GM12878 (cell line): ENCODE measurements at regions not wholly inside any gene's neighbourhood (a gene's known extent, or its start where the extent isn't known, plus 50 kb on each side); places are given as distances from the start of the nearest gene placed in this dataset.

Experiments
- ATAC-seq: fragments of 200-7000 bp; cut with Tn5 transposase; 3 replicates; pipeline ENCODE4 v1.9.1; 2020; ENCODE audit warnings: mild to moderate bottlenecking, moderate library complexity
- BruUV-seq: library from RNA; stranded (reverse); fragments of 400-500 nt; replicated peaks from 2 replicates; lab custom pipeline; 2021; lab: Mats Ljungman, UMichigan
- CTCF ChIA-PET: fragments of 300-600 bp; sonication (Branson Sonifier 250); formaldehyde crosslinking; extraction: SDS; loops from one replicate; lab custom pipeline; 2021; ENCODE audit warnings: inconsistent platforms; lab: Yijun Ruan, JAX
- POLR2A ChIA-PET: fragments of 350-600 bp; formaldehyde crosslinking; extraction: SDS; loops from one replicate; lab custom pipeline; 2021; ENCODE audit warnings: inconsistent platforms; lab: Charles Lee
- RAD21 ChIA-PET: fragments of 300-600 bp; sonication (Branson Sonifier 250); formaldehyde crosslinking; loops from one replicate; lab custom pipeline; 2023; ENCODE audit warnings: antibody characterized with exemption; ENCODE audit not compliant: unreplicated experiment; lab: Charles Lee
- SMC1A ChIA-PET: fragments of 300-600 bp; sonication (Branson Sonifier 250); formaldehyde crosslinking; loops from one replicate; lab custom pipeline; 2023; ENCODE audit not compliant: unreplicated experiment, uncharacterized antibody; lab: Charles Lee
- DNase-seq: peaks from one replicate; pipeline ENCODE4 v3.0.0-alpha.2; 2011; ENCODE audit warnings: low read depth, low spot score
- FAIRE-seq: peaks from 3 replicates; lab custom pipeline; 2011; peaks lifted over from hg19 to GRCh38; lab: Jason Lieb, UNC
- H2AFZ ChIP-seq: 2 replicates; pipeline ENCODE4 v1.6.0; 2011; ENCODE audit warnings: low read depth, low read length, control low read depth; ENCODE audit not compliant: control insufficient read depth
- H3K27ac ChIP-seq: 2 replicates; pipeline ENCODE4 v1.5.1; 2011; ENCODE audit warnings: control low read depth; ENCODE audit not compliant: control insufficient read depth, insufficient read depth
- H3K27me3 ChIP-seq, 2 experiments: replicated peaks in 1 of 2; 2 replicates each; pipeline versions ENCODE4 v1.6.0 to v1.6.1; 2011; ENCODE audit warnings: low read length in 1 of 2; ENCODE audit not compliant: control insufficient read depth in 2 of 2, insufficient read depth in 2 of 2
- H3K36me3 ChIP-seq, 2 experiments: 2 replicates each; pipeline ENCODE4 v1.5.1; 2011; ENCODE audit warnings: low read length in 1 of 2; ENCODE audit not compliant: control insufficient read depth in 2 of 2, insufficient read depth in 2 of 2
- H3K4me1 ChIP-seq: 2 replicates; pipeline ENCODE4 v1.6.1; 2011; ENCODE audit warnings: mild to moderate bottlenecking, low read length, moderate library complexity, mixed read lengths; ENCODE audit not compliant: control insufficient read depth, insufficient read depth
- H3K4me2 ChIP-seq: 2 replicates; pipeline ENCODE4 v1.6.0; 2011; ENCODE audit warnings: control low read depth; ENCODE audit not compliant: control insufficient read depth, insufficient read depth
- H3K4me3 ChIP-seq: fragments of 200-600 bp; sonication (generic); 2 replicates; pipeline ENCODE4 v1.5.1; 2016
- H3K79me2 ChIP-seq: 2 replicates; pipeline ENCODE4 v1.6.0; 2011; ENCODE audit warnings: low read length; ENCODE audit not compliant: control insufficient read depth, insufficient read depth
- H3K9ac ChIP-seq: 2 replicates; pipeline ENCODE4 v1.8.0; 2011; ENCODE audit warnings: low read length, control low read depth, mixed read lengths; ENCODE audit not compliant: control insufficient read depth, insufficient read depth
- H3K9me3 ChIP-seq: replicated peaks from 3 replicates; pipeline ENCODE4 v1.5.1; 2011; ENCODE audit warnings: mild to moderate bottlenecking, low read length; ENCODE audit not compliant: control insufficient read depth, insufficient read depth
- H4K20me1 ChIP-seq: 2 replicates; pipeline ENCODE4 v1.6.0; 2011; ENCODE audit not compliant: control insufficient read depth, insufficient read depth
- ATF2 ChIP-seq: IDR thresholded peaks from 2 replicates; pipeline ENCODE4 v1.6.1; 2012; ENCODE audit warnings: low read length, inconsistent platforms
- ESRRA ChIP-seq: IDR thresholded peaks from 2 replicates; pipeline ENCODE4 v1.6.1; 2012; ENCODE audit warnings: mild to moderate bottlenecking, low read length, improper control_type of control experiment
- HDAC6 ChIP-seq: fragments of 200-600 bp; sonication (generic); IDR thresholded peaks from one replicate; pipeline ENCODE4 v1.8.0; 2017; ENCODE audit warnings: antibody characterized with exemption; ENCODE audit not compliant: unreplicated experiment
- IRF5 ChIP-seq: fragments of 450-650 bp; IDR thresholded peaks from 2 replicates; pipeline ENCODE4 v1.6.1; 2017; ENCODE audit warnings: borderline replicate concordance
- KAT2A ChIP-seq: conservative IDR thresholded peaks from 2 replicates; pipeline ENCODE4 v1.6.1; 2011; ENCODE audit warnings: low read depth, low read length; ENCODE audit not compliant: control insufficient read depth
- LARP7 ChIP-seq: fragments of 450-650 bp; IDR thresholded peaks from 2 replicates; pipeline ENCODE4 v1.6.1; 2017; ENCODE audit warnings: mild to moderate bottlenecking
- MAX ChIP-seq: IDR thresholded peaks from 2 replicates; pipeline ENCODE4 v1.6.1; 2012; ENCODE audit warnings: low read depth, low read length, improper control_type of control experiment
- MTA3 ChIP-seq: IDR thresholded peaks from 2 replicates; pipeline ENCODE4 v1.6.1; 2012; ENCODE audit warnings: low read length, inconsistent platforms, borderline replicate concordance
- POLR2AphosphoS2 ChIP-seq: IDR thresholded peaks from 2 replicates; pipeline ENCODE4 v1.6.1; 2011; ENCODE audit warnings: low read depth, mild to moderate bottlenecking, low read length, improper control_type of control experiment, moderate library complexity
- RBBP5 ChIP-seq: fragments of 200-600 bp; sonication (generic); conservative IDR thresholded peaks from 2 replicates; pipeline ENCODE4 v1.6.1; 2016
- RCOR1 ChIP-seq: conservative IDR thresholded peaks from 2 replicates; pipeline ENCODE4 v1.6.1; 2012; ENCODE audit warnings: low read depth, low read length, improper control_type of control experiment
- SIN3A ChIP-seq: IDR thresholded peaks from 2 replicates; pipeline ENCODE4 v1.6.1; 2012; ENCODE audit warnings: low read depth, low read length, improper control_type of control experiment
- SMAD1 ChIP-seq: fragments of 450-650 bp; IDR thresholded peaks from 2 replicates; pipeline ENCODE4 v1.6.1; 2018; ENCODE audit warnings: mild to moderate bottlenecking, low read depth; ENCODE audit not compliant: partially characterized antibody
- SMAD5 ChIP-seq: IDR thresholded peaks from 2 replicates; pipeline ENCODE4 v1.6.1; 2016; ENCODE audit warnings: antibody characterized with exemption, low read depth
- STAT3 ChIP-seq: IDR thresholded peaks from 2 replicates; pipeline ENCODE4 v1.6.1; 2011; ENCODE audit warnings: low read depth, low read length, improper control_type of control experiment
- USF1 ChIP-seq: IDR thresholded peaks from 2 replicates; pipeline ENCODE4 v1.6.1; 2011; ENCODE audit warnings: borderline replicate concordance, low read depth, mild to moderate bottlenecking, moderate library complexity, mixed read lengths, low read length; ENCODE audit not compliant: insufficient read depth; ENCODE audit errors: extremely low read length
- YBX1 ChIP-seq: fragments of 450-650 bp; IDR thresholded peaks from 2 replicates; pipeline ENCODE4 v1.6.1; 2016; ENCODE audit warnings: antibody characterized with exemption
- ZNF217 ChIP-seq: fragments of 450-650 bp; IDR thresholded peaks from 2 replicates; pipeline ENCODE4 v1.6.1; 2017; ENCODE audit warnings: antibody characterized with exemption, mild to moderate bottlenecking
- ZSCAN29 ChIP-seq: fragments of 450-650 bp; IDR thresholded peaks from 2 replicates; pipeline ENCODE4 v1.6.1; 2017; ENCODE audit warnings: mild to moderate bottlenecking, moderate library complexity
- WGBS: methylation state at CpG from one replicate; pipeline ENCODE4 v1.1.6; 2016; ENCODE audit warnings: low lambda C conversion rate; ENCODE audit not compliant: insufficient replicate concordance, insufficient coverage; ENCODE audit errors: missing lambda C conversion rate; 5-methylcytosine and 5-hydroxymethylcytosine counted together
- in situ Hi-C: fragments of 300-500 bp; cut with MboI; formaldehyde crosslinking; loops from 9 replicates; pipeline ENCODE4 v1.14.3; 2018; ENCODE audit warnings: mixed read lengths
- intact Hi-C: fragments of 100-400 bp; cut with micrococcal nuclease; formaldehyde crosslinking; loops from one replicate; pipeline ENCODE4 v1.14.2; 2022; ENCODE audit not compliant: unreplicated experiment

- DNase-seq (no peak), ATAC-seq (peak; percentile 82)
- no peaks in the 10 kb centered on the region for H3K4me1 ChIP-seq
- intact Hi-C loops = loop anchor here (5.0 kb wide), 1 partner anchor 349 kb away; no protein-coding TSS in a partner anchor
- H3K79me2 ChIP-seq = no peaks in the 10 kb centered on the region
- H3K36me3 ChIP-seq = no peaks in the 10 kb centered on the region
- no peaks in the 10 kb centered on the region for H3K9me3 ChIP-seq
- ChIA-PET SMC1A (no interaction called here), RAD21 (interaction anchor here (0.6 kb wide), 1 partner anchor 349 kb away, joined by 4 read pairs; no protein-coding TSS in a partner anchor), CTCF (interaction anchor here (1.0 kb wide), 1 partner anchor 66 kb away, joined by 3 read pairs; no protein-coding TSS in a partner anchor)
- no peak overlapping the region for H3K27ac ChIP-seq
- TF ChIP-seq ZSCAN29 (no peak), POLR2AphosphoS2 (no peak), LARP7 (no peak), HDAC6 (no peak), ESRRA (no peak), YBX1 (no peak), ZNF217 (no peak), SMAD1 (no peak), STAT3 (no peak), ATF2 (no peak), SIN3A (no peak), SMAD5 (no peak), IRF5 (no peak), MAX (no peak), MTA3 (no peak), RBBP5 (no peak), KAT2A (no peak), RCOR1 (no peak), USF1 (no peak)
- TF ChIP-seq, all 136 proteins: peak for 0
- BruUV-seq = no TSS peak
- in situ Hi-C loops = no loop called here
- no peaks in the 10 kb centered on the region; a peak in 1 of 4 replicates for H3K27me3 ChIP-seq
- no peak overlapping the region for H3K9ac ChIP-seq
- no peaks in the 10 kb centered on the region for H4K20me1 ChIP-seq
- no peak overlapping the region for H3K4me3 ChIP-seq
- no peak overlapping the region for H2AFZ ChIP-seq
- POLR2A ChIA-PET = no interaction called here
- no peak overlapping the region for H3K4me2 ChIP-seq
- WGBS = 20% methylated on average over 7 of the region's 7 CpGs
- FAIRE-seq = no peak
Measured at GRCh38 chr14:106211334-106211900, 685.0 kb downstream of the TMEM121 start.
